ENCODE measurements at regions not wholly inside any gene's neighbourhood (a gene's known extent, or its start where the extent isn't known, plus 50 kb on each side); places are given as distances from the start of the nearest gene placed in this dataset.

DNA sequence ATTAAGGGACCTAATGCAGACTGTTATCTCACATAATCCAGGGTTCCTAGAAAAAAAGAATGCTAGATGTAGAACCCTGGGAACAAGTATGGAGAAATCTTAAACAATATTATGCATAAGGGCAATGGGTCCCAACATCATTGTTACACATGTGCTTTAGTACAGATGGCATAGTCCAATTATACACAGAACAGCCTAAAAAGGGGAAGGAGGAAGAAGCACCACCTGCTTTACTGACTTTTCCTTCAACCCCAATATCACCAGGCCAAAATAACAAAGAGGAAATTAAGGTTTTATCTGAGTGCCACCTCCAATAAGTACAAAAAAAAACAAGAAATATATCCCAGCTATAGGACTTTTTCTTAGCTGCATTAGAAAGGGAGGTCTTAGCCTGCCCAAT, 211.9 kb downstream of the RPS4Y2 start:
- Histone ChIP-seq H3K4me3 (ENCODE audit: severe bottlenecking) (no peak overlapping the region), H3K9me3 (ENCODE audit: severe bottlenecking) (no peaks in the 10 kb centered on the region), H3K27ac (ENCODE audit: poor library complexity, severe bottlenecking) (no peak overlapping the region), H3K4me1 (ENCODE audit: insufficient read depth, poor library complexity, severe bottlenecking) (no peaks in the 10 kb centered on the region), H3K27me3 (ENCODE audit: insufficient read depth, poor library complexity, severe bottlenecking) (no peaks in the 10 kb centered on the region), H3K36me3 (ENCODE audit: low read depth) (no peaks in the 10 kb centered on the region)
- ATAC-seq (ENCODE audit: low read depth) (no peak), DNase-seq (ENCODE audit: low spot score) (no peak)
- TF ChIP-seq, protein P1, sequence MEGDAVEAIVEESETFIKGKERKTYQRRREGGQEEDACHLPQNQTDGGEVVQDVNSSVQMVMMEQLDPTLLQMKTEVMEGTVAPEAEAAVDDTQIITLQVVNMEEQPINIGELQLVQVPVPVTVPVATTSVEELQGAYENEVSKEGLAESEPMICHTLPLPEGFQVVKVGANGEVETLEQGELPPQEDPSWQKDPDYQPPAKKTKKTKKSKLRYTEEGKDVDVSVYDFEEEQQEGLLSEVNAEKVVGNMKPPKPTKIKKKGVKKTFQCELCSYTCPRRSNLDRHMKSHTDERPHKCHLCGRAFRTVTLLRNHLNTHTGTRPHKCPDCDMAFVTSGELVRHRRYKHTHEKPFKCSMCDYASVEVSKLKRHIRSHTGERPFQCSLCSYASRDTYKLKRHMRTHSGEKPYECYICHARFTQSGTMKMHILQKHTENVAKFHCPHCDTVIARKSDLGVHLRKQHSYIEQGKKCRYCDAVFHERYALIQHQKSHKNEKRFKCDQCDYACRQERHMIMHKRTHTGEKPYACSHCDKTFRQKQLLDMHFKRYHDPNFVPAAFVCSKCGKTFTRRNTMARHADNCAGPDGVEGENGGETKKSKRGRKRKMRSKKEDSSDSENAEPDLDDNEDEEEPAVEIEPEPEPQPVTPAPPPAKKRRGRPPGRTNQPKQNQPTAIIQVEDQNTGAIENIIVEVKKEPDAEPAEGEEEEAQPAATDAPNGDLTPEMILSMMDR (IDR thresholded peaks at IDR 0.05; ENCODE audit: poor library complexity, severe bottlenecking) = no peak

DNA sequence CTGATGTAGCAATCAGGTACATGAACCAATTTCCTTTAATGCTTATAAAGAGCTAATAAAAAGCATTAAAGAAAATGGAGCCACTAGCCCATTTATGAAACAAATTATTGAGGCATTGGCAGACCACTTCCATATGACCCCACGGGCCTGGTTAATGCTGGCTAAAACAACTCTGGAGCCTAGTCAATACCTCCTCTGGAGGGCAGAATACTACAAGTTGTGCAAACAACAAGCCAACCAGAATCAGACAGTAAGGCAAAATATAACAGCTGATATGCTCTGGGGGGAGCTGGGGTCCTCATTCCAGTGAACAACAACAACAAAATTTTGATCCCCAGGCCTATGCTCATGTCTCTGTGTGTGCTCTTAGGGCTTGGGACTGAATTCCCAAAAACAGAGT, 212.3 kb downstream of the RPS4Y2 start:
- ATAC-seq (ENCODE audit: low read depth) = no peak
- no peak overlapping the region for H3K27ac ChIP-seq (ENCODE audit: poor library complexity, severe bottlenecking)
- no peak for DNase-seq (ENCODE audit: low spot score)
- no peaks in the 10 kb centered on the region for H3K36me3 ChIP-seq (ENCODE audit: low read depth)
- H3K4me3 ChIP-seq (ENCODE audit: severe bottlenecking) = no peak overlapping the region
- no peaks in the 10 kb centered on the region for H3K4me1 ChIP-seq (ENCODE audit: insufficient read depth, poor library complexity, severe bottlenecking)
- TF ChIP-seq, protein P1 (IDR thresholded peaks at IDR 0.05; ENCODE audit: poor library complexity, severe bottlenecking) = peak; percentile 7
- H3K27me3 ChIP-seq (ENCODE audit: insufficient read depth, poor library complexity, severe bottlenecking) = no peaks in the 10 kb centered on the region
- no peaks in the 10 kb centered on the region for H3K9me3 ChIP-seq (ENCODE audit: severe bottlenecking)

DNA sequence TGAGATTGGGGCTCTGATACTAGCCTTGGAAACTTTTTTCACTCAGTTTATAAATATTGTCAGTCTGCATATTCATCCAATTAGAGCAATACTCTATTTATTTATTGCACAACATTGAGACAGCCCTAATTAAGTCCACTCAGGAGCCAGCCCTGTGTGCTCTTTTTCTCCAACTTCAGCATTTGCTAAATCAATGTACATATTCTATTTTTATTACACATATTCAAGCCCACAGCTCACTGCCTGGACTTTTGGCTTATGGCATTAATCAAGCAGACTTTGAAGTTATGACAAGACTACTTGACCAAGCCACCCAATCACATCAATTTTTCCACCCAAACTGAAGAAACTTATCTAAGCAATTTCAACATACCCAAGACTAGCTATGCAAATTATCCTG, 215.5 kb downstream of the RPS4Y2 start:
- no peak for DNase-seq (ENCODE audit: low spot score)
- Histone ChIP-seq H3K4me3 (ENCODE audit: severe bottlenecking) (no peak overlapping the region), H3K27ac (ENCODE audit: poor library complexity, severe bottlenecking) (no peak overlapping the region), H3K9me3 (ENCODE audit: severe bottlenecking) (no peaks in the 10 kb centered on the region), H3K4me1 (ENCODE audit: insufficient read depth, poor library complexity, severe bottlenecking) (no peaks in the 10 kb centered on the region), H3K27me3 (ENCODE audit: insufficient read depth, poor library complexity, severe bottlenecking) (no peaks in the 10 kb centered on the region), H3K36me3 (ENCODE audit: low read depth) (no peaks in the 10 kb centered on the region)
- ATAC-seq (ENCODE audit: low read depth) = no peak
- TF ChIP-seq, protein P1 (IDR thresholded peaks at IDR 0.05; ENCODE audit: poor library complexity, severe bottlenecking) = no peak

DNA sequence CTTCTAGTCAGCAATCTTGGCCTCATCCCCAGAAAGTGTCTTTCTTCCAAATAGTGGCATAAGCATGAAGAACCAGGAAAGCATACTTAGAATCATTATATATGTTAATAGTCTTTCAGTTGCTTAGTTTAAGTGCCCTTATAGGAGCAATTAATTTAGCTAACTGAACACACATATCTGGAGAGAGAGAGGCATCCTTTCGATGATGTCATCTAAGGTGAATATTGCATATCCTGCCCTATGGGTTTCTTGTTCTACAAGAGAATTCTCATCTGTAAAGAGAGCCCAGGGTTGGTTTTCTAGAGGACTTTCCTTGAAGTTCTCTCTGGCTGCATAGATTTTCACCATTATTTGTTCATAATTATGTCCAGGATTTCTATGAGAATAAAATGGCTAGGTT, 230.1 kb downstream of the RPS4Y2 start:
- no peak for DNase-seq (ENCODE audit: low spot score)
- ATAC-seq (ENCODE audit: low read depth) = no peak
- Histone ChIP-seq H3K9me3 (ENCODE audit: severe bottlenecking) (no peaks in the 10 kb centered on the region), H3K27ac (ENCODE audit: poor library complexity, severe bottlenecking) (no peak overlapping the region), H3K4me3 (ENCODE audit: severe bottlenecking) (no peak overlapping the region), H3K4me1 (ENCODE audit: insufficient read depth, poor library complexity, severe bottlenecking) (no peaks in the 10 kb centered on the region), H3K36me3 (ENCODE audit: low read depth) (no peaks in the 10 kb centered on the region), H3K27me3 (ENCODE audit: insufficient read depth, poor library complexity, severe bottlenecking) (no peaks in the 10 kb centered on the region)
- TF ChIP-seq, protein P1 (IDR thresholded peaks at IDR 0.05; ENCODE audit: poor library complexity, severe bottlenecking) = no peak

DNA sequence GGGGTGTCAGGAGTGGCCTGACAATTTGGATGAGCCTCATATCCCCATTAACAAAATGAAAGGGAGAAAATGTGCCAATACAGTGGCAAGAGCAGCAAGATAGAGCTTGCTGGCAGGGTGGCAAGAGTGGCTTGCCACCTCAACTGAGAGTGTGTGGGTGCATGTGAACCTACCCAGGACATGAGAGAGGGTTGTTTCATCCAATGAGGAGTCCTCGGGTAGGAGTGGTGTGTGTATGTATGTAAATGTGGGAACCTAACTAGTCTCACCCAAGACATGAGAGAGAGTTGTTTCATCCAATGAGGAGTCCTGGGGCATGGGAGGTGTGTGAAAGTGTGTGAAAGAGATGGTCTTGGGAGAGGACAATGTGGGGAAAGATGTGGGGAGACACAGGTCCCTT, 234.2 kb downstream of the RPS4Y2 start:
- H3K9me3 ChIP-seq (ENCODE audit: severe bottlenecking) = no peaks in the 10 kb centered on the region
- no peak for ATAC-seq (ENCODE audit: low read depth)
- no peak overlapping the region for H3K27ac ChIP-seq (ENCODE audit: poor library complexity, severe bottlenecking)
- H3K36me3 ChIP-seq (ENCODE audit: low read depth) = no peaks in the 10 kb centered on the region
- no peak for DNase-seq (ENCODE audit: low spot score)
- H3K4me1 ChIP-seq (ENCODE audit: insufficient read depth, poor library complexity, severe bottlenecking) = no peaks in the 10 kb centered on the region
- H3K27me3 ChIP-seq (ENCODE audit: insufficient read depth, poor library complexity, severe bottlenecking) = no peaks in the 10 kb centered on the region
- TF ChIP-seq, protein P1 (IDR thresholded peaks at IDR 0.05; ENCODE audit: poor library complexity, severe bottlenecking) = no peak
- H3K4me3 ChIP-seq (ENCODE audit: severe bottlenecking) = no peak overlapping the region
